VCaP (cell line): ENCODE measurements at regions not wholly inside any gene's neighbourhood (a gene's known extent, or its start where the extent isn't known, plus 50 kb on each side); places are given as distances from the start of the nearest gene placed in this dataset.

Source experiments
- H3K27ac ChIP-seq: fragments of 450-650 bp; 2 replicates; pipeline ENCODE4 v1.5.1; 2017
- CTCF ChIP-seq: fragments of 450-650 bp; conservative IDR thresholded peaks from 2 replicates; pipeline ENCODE4 v1.5.1; 2017; ENCODE audit warnings: mild to moderate bottlenecking, moderate library complexity

- H3K27ac ChIP-seq: peak overlapping the region; percentile 62; the same call in 1 of the 2 replicates
- TF ChIP-seq CTCF: no peak
Measured at GRCh38 chr15:62900071-62900802, 142.3 kb upstream of the TPM1 start.

- TF ChIP-seq CTCF: no peak
- H3K27ac ChIP-seq: no peak overlapping the region
Measured at GRCh38 chr15:62901087-62901486, 141.5 kb upstream of the TPM1 start.

- TF ChIP-seq CTCF: no peak
Measured at GRCh38 chr15:62901909-62902546, 140.5 kb upstream of the TPM1 start.

GRCh38 chr15:62902821-62903220 lies 139.7 kb upstream of the TPM1 start:
- no peak overlapping the region for H3K27ac ChIP-seq
- no peak for TF ChIP-seq CTCF

More at GRCh38 chr15:62901909-62902546, 140.5 kb upstream of the TPM1 start:
- H3K27ac ChIP-seq: no peak overlapping the region

- H3K27ac ChIP-seq: no peak overlapping the region
- TF ChIP-seq CTCF: no peak
Measured at GRCh38 chr15:62903437-62903836, 139.1 kb upstream of the TPM1 start.

GRCh38 chr15:62904041-62904910 lies 138.3 kb upstream of the TPM1 start:
- TF ChIP-seq CTCF: no peak
- no peak overlapping the region for H3K27ac ChIP-seq

GRCh38 chr15:62906627-62907026 lies 135.9 kb upstream of the TPM1 start:
- H3K27ac ChIP-seq: no peak overlapping the region
- no peak for TF ChIP-seq CTCF
